Left ventricle myocardium inferior (tissue), 1 donor: ENCODE measurements at regions not wholly inside any gene's neighbourhood (a gene's known extent, or its start where the extent isn't known, plus 50 kb on each side); places are given as distances from the start of the nearest gene placed in this dataset.

ENCODE experiments used
- DNase-seq: peaks from one replicate; pipeline ENCODE4 v3.0.0-alpha.2; 2020
- H3K27ac ChIP-seq: fragments of 200-600 bp; replicated peaks from 2 replicates; pipeline ENCODE4 v1.8.0; 2021
- H3K27me3 ChIP-seq: fragments of 200-600 bp; 2 replicates; pipeline ENCODE4 v1.8.0; 2021; ENCODE audit warnings: low read depth
- H3K36me3 ChIP-seq: fragments of 200-600 bp; 2 replicates; pipeline ENCODE4 v1.8.0; 2021
- H3K4me1 ChIP-seq: fragments of 200-600 bp; 2 replicates; pipeline ENCODE4 v1.8.0; 2021
- H3K4me3 ChIP-seq: fragments of 200-600 bp; 2 replicates; pipeline ENCODE4 v1.8.0; 2021; ENCODE audit warnings: mild to moderate bottlenecking, moderate library complexity
- H3K9me3 ChIP-seq: fragments of 200-600 bp; replicated peaks from 2 replicates; pipeline ENCODE4 v1.8.0; 2021
- intact Hi-C: fragments of 100-400 bp; cut with micrococcal nuclease; formaldehyde crosslinking; loops from one replicate; pipeline ENCODE4 v1.11.0; 2022
- TF ChIP-seq, protein P1 (sequence below): fragments of 200-600 bp; IDR thresholded peaks from 2 replicates; pipeline ENCODE4 v1.8.0; 2021; ENCODE audit warnings: antibody characterized with exemption, mild to moderate bottlenecking, borderline replicate concordance
- donor health status: DM: no; HTN: yes; CAD: no; lungs with severe emphysema.

DNA sequence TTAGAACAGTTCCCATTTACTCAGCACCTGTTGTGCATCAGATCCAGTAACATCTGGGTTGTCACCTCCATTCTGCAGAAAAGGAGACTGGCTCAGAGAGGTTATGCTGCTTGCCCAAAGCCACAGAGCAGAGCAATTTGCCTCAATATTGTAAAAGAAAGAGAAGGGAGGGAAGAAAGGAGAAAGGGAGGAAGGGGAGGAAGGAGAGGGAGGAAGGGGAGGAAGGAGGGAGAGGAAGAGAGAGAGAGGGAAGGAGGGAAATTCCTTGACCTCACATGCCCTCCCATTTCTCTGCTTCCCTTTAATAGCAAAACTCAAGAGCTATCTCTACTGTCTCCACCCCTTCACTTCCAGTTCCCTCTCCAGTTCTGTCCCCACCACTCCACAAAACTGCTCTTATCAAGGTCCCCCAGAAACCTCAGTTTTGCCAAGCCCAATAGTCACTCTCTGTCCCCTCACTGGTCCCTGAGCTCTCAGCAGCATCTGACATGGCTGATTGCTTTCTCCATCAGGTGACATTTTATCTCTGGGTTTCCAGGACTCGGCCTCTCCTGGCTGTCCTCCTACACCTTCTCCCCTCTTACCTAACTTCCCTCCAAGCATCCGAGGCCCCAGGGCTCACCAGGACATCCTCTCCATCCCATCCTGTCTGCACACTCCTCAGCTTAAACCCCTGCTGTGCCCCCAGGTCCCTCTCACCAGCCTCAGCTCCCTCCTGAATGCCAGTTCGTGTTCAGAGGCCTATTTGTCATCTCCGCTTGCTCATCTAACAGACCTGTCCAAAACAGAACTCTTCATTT, 104.7 kb upstream of the LINGO1 start:
- Histone ChIP-seq H3K36me3 (no peaks in the 10 kb centered on the region), H3K4me1 (no peaks in the 10 kb centered on the region), H3K9me3 (no peaks in the 10 kb centered on the region), H3K4me3 (no peak overlapping the region), H3K27ac (no peak overlapping the region), H3K27me3 (peaks cover 76% of the 10 kb centered on the region)
- TF ChIP-seq, protein P1, sequence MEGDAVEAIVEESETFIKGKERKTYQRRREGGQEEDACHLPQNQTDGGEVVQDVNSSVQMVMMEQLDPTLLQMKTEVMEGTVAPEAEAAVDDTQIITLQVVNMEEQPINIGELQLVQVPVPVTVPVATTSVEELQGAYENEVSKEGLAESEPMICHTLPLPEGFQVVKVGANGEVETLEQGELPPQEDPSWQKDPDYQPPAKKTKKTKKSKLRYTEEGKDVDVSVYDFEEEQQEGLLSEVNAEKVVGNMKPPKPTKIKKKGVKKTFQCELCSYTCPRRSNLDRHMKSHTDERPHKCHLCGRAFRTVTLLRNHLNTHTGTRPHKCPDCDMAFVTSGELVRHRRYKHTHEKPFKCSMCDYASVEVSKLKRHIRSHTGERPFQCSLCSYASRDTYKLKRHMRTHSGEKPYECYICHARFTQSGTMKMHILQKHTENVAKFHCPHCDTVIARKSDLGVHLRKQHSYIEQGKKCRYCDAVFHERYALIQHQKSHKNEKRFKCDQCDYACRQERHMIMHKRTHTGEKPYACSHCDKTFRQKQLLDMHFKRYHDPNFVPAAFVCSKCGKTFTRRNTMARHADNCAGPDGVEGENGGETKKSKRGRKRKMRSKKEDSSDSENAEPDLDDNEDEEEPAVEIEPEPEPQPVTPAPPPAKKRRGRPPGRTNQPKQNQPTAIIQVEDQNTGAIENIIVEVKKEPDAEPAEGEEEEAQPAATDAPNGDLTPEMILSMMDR = no peak
- no peak for DNase-seq
- intact Hi-C loops = no loop called here

DNA sequence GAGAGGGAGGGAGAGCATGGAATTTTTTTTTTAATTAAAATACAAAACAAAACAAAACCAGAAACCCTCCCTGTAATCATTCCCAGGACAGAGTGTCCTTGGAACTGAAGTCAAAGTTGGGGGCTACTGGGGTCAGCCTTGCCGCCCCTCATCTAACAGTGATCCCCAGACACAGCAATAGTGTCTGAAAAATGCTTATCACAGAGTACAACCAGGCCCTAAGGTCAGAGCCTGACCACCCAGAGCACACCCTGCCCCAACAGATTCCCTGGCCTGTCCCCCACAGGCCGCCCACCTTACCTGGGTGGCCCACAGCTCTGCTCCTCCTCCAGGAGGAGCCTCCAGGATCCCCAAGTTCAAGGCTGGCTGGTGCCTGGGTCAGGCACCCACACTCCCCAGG, 101.6 kb upstream of the LINGO1 start:
- no peaks in the 10 kb centered on the region for H3K9me3 ChIP-seq
- TF ChIP-seq, protein P1 = no peak
- H3K4me3 ChIP-seq = no peak overlapping the region
- DNase-seq = no peak
- intact Hi-C loops = no loop called here
- peaks cover 58% of the 10 kb centered on the region for H3K27me3 ChIP-seq
- H3K36me3 ChIP-seq = no peaks in the 10 kb centered on the region
- H3K27ac ChIP-seq = no peak overlapping the region
- no peaks in the 10 kb centered on the region for H3K4me1 ChIP-seq

DNA sequence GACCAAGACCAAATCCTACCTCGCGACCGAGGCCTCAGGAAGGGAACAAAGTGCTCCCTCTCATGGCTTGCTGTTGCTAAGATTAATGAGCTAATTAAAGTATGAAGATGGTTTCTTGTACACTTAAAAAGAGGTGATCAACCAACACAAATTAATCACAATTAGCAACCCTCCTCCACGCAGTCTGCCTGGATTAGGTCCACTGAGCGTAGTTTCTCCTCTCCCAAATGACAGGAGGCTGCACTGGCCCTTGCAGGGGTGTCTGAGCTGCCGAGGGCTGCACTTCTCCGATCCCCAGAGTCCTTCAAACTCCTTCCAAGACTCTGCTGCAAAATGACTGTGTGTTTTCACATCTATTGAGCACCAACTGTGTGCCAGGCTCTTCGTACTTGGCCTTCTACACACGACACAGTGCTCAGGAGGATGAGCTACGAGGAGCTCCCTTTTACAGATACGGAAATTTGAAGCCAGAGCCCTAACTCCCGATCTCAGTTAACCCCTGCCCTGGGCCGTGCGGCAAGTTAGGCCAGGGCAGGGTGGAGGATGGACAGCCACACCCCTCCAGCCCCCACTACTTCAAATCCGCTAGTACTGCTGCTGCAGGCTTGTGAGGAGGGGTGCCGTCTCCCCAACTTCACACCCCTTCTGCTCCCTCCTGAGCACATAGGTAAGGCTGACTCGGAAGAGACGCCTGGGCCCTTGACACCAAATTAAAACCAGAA, 101.0 kb upstream of the LINGO1 start:
- intact Hi-C loops = no loop called here
- H3K27ac ChIP-seq = no peak overlapping the region
- DNase-seq = no peak
- no peaks in the 10 kb centered on the region for H3K4me1 ChIP-seq
- no peaks in the 10 kb centered on the region for H3K36me3 ChIP-seq
- no peak overlapping the region for H3K4me3 ChIP-seq
- peaks cover 52% of the 10 kb centered on the region for H3K27me3 ChIP-seq
- TF ChIP-seq, protein P1 = no peak
- H3K9me3 ChIP-seq = no peaks in the 10 kb centered on the region

DNA sequence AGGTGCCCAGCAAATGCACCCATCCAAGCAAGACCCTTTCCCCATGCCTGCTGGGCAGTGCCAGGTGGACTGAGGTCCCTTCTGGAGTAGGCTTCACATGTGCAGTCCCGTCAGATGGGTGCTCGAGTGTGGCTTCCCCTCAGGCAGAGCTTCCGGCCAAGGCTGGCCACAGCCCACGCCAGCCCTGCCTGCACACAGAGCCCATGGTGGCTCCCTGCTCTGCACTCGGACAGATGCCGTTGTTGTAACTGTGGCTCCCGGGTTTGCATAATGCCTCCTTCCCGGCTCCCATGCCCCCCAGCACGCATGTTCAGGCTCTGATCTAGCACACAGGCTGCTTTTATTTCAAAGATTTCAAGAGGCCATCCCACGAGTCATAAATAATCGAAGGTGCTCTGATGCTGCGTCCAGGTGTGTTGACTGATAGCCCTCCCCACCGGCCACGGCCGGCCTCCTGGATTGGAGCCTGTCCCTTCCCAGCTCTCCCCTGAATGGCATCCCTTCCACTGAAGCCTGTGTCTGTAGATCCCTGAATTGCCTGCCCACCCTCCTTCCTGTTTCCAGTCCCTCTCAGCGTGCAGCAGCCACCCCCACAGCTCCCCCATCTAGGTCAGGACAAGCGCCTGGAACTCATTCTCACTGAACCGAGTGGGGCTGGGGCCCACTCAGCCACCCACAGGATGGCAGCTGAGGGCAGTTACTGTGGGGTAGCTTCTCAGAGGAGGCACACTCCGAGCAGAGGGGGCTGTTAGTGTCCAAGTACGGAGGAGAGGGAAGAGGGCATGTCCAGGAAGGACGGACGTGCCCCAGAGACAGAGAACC, 100.0 kb upstream of the LINGO1 start:
- Histone ChIP-seq H3K27ac (no peak overlapping the region), H3K9me3 (no peaks in the 10 kb centered on the region), H3K36me3 (no peaks in the 10 kb centered on the region), H3K4me3 (no peak overlapping the region), H3K4me1 (no peaks in the 10 kb centered on the region), H3K27me3 (peaks cover 49% of the 10 kb centered on the region)
- TF ChIP-seq, protein P1 = no peak
- intact Hi-C loops = no loop called here
- DNase-seq = no peak

DNA sequence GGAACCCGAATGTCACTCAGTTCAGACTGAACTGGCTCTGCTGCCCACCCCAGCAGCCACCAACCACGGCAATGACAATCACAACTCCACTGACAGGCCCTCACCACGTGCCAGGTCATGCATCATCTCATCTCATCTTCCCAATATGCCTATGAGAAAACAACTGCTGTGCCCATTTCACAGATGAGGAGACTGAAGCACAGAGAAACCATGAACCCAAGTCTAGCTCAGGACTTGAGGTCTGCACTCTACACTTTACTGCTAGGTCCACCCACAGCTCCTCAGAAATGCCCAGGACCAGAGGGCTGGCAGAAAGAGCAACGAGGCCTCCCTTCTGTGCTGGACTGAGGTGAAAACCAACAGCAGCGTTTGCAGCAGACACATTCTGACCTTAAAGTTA, 99.2 kb upstream of the LINGO1 start:
- Histone ChIP-seq H3K9me3 (no peaks in the 10 kb centered on the region), H3K36me3 (no peaks in the 10 kb centered on the region), H3K4me3 (no peak overlapping the region), H3K27me3 (peaks cover 42% of the 10 kb centered on the region), H3K27ac (no peak overlapping the region), H3K4me1 (no peaks in the 10 kb centered on the region)
- DNase-seq = no peak
- TF ChIP-seq, protein P1 = no peak
- intact Hi-C loops = no loop called here
